GM12891 (cell line): ENCODE measurements at regions not wholly inside any gene's neighbourhood (a gene's known extent, or its start where the extent isn't known, plus 50 kb on each side); places are given as distances from the start of the nearest gene placed in this dataset.

ENCODE experiments used
- POLR2AphosphoS5 ChIP-seq: IDR thresholded peaks from 2 replicates; pipeline ENCODE4 v1.6.1; 2011; ENCODE audit warnings: low read depth, low read length, control low read depth
- TAF1 ChIP-seq: IDR thresholded peaks from 2 replicates; pipeline ENCODE4 v1.6.1; 2011; ENCODE audit warnings: low read depth, low read length, control low read depth

GRCh38 chr12:5204831-5205230 is 161.2 kb downstream of the KCNA5 start:
- no peak for TF ChIP-seq POLR2AphosphoS5
- no peak for TF ChIP-seq TAF1
